Gastrocnemius medialis (tissue), 4 donors: ENCODE measurements at regions not wholly inside any gene's neighbourhood (a gene's known extent, or its start where the extent isn't known, plus 50 kb on each side); places are given as distances from the start of the nearest gene placed in this dataset.

ENCODE experiments used
- ATAC-seq, 2 donors: fragments of 150-250 bp; one replicate each; pipeline ENCODE4 v1.9.1; 2016
- DNase-seq, 2 donors: peaks; one replicate each; pipeline ENCODE4 v3.0.0-alpha.2; 2019
- H3K27ac ChIP-seq, 4 donors: fragments of 200-600 bp; sonication (generic); 1 replicate in 1 of 4; 2 replicates in 3 of 4; pipeline ENCODE4 v1.5.1; 2016 to 2018; ENCODE audit warnings: mild to moderate bottlenecking in 2 of 4, moderate library complexity in 1 of 4
- H3K27me3 ChIP-seq, 3 donors: fragments of 200-600 bp; sonication (generic) in 2 of 3; 1 replicate in 1 of 3; 2 replicates in 2 of 3; pipeline versions ENCODE4 v1.5.1 to v1.6.0; 2016 to 2019; ENCODE audit warnings: mild to moderate bottlenecking in 1 of 3, moderate library complexity in 1 of 3
- H3K36me3 ChIP-seq, 2 donors: fragments of 200-600 bp; sonication (generic) in 1 of 2; one replicate each; pipeline ENCODE4 v1.5.1; 2017 to 2018
- H3K4me1 ChIP-seq, 2 donors: fragments of 200-600 bp; sonication (generic) in 1 of 2; one replicate each; pipeline ENCODE4 v1.5.1; 2016 to 2017; ENCODE audit warnings: mild to moderate bottlenecking in 2 of 2
- H3K4me3 ChIP-seq, 4 donors: fragments of 200-600 bp; sonication (generic) in 3 of 4; 1 replicate in 1 of 4; 2 replicates in 3 of 4; pipeline ENCODE4 v1.5.1; 2016 to 2019; ENCODE audit warnings: mild to moderate bottlenecking in 2 of 4
- H3K9me3 ChIP-seq, 3 donors: fragments of 200-600 bp; sonication (generic) in 2 of 3; 1 replicate in 1 of 3; 2 replicates in 2 of 3; pipeline ENCODE4 v1.5.1; 2016 to 2019
- CTCF ChIP-seq, 5 experiments: fragments of 450-650 bp in 3 of 5; fragments of 200-600 bp in 2 of 5; sonication (generic) in 2 of 5; IDR thresholded peaks in 4 of 5; conservative IDR thresholded peaks in 1 of 5; 1 replicate in 4 of 5; 2 replicates in 1 of 5; pipeline ENCODE4 v1.5.1; 2016 to 2019; ENCODE audit warnings: antibody characterized with exemption in 5 of 5, mild to moderate bottlenecking in 3 of 5, moderate library complexity in 3 of 5
- POLR2A ChIP-seq, 2 donors: fragments of 450-650 bp; IDR thresholded peaks; one replicate each; pipeline ENCODE4 v1.6.1; 2017; ENCODE audit warnings: antibody characterized with exemption in 2 of 2, mild to moderate bottlenecking in 2 of 2, moderate library complexity in 2 of 2
- in situ Hi-C, 4 donors: fragments of 200-750 bp; cut with MboI; loops; one replicate each; pipeline versions ENCODE4 v1.15.0 to v1.8.0; 2017; ENCODE audit warnings: low sequenced_read_pairs in 4 of 4
- intact Hi-C: fragments of 100-400 bp; cut with DNase I; formaldehyde crosslinking; loops from one replicate; pipeline ENCODE4 v1.15.1; 2023; ENCODE audit warnings: low total_unique reads

DNA sequence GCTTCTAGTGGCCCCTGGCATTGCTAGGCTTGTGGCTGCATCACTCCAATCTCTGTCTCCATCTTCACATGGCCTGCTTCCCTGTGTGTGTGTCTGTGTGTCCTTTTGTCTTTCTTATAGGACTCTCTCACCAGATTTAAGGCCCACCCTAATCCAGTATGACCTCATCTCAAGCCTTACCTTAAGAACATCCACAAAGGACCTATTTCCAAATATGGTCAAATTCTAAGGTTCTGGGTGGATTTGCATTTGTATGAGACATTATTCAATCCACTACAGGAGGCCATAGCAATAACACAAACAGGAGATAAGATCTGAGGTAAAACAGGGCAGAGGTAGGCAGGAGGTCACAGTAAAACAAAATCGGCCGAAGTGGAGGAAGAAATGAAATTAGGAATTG, 375.9 kb downstream of the BTG1 start:
- TF ChIP-seq POLR2A (IDR thresholded peaks at IDR 0.05) = no peak
- TF ChIP-seq CTCF (IDR thresholded peaks at IDR 0.05 in 4 of 5, conservative IDR thresholded peaks at IDR 0.05 in 1 of 5) = no peak
- Histone ChIP-seq H3K36me3 (no peaks in the 10 kb centered on the region), H3K27ac (no peak overlapping the region), H3K27me3 (no peaks in the 10 kb centered on the region), H3K9me3 (no peaks in the 10 kb centered on the region), H3K4me3 (no peak overlapping the region), H3K4me1 (no peaks in the 10 kb centered on the region)
- intact Hi-C loops (no loop called here), in situ Hi-C loops (no loop called here)
- ATAC-seq (no peak), DNase-seq (no peak)

DNA sequence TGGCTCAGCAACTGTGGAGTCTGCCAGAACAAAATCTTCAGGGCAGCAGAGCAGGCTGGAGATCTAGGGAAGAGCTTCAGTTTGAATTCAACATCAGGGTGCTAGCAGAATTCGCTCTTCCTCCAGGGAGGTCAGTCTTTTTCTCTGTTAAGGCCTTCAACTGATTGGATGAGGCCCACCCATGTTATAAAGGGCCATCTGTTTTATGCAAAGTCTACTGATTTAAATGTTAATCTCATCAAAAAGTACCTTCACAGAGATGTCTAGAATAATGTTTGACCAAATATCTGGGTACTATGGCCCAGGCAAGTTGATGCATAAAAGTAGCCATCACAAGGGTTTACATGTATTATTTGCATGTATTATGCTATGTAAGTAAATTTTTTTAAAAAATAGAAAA, 378.4 kb downstream of the BTG1 start:
- no peak for ATAC-seq
- intact Hi-C loops (no loop called here), in situ Hi-C loops (no loop called here)
- H3K9me3 ChIP-seq = no peaks in the 10 kb centered on the region
- no peak overlapping the region for H3K27ac ChIP-seq
- no peaks in the 10 kb centered on the region for H3K4me1 ChIP-seq
- no peaks in the 10 kb centered on the region for H3K36me3 ChIP-seq
- no peak for DNase-seq
- H3K4me3 ChIP-seq = no peak overlapping the region
- no peaks in the 10 kb centered on the region for H3K27me3 ChIP-seq
- TF ChIP-seq POLR2A (IDR thresholded peaks at IDR 0.05) = no peak
- TF ChIP-seq CTCF (IDR thresholded peaks at IDR 0.05 in 4 of 5, conservative IDR thresholded peaks at IDR 0.05 in 1 of 5) = no peak

DNA sequence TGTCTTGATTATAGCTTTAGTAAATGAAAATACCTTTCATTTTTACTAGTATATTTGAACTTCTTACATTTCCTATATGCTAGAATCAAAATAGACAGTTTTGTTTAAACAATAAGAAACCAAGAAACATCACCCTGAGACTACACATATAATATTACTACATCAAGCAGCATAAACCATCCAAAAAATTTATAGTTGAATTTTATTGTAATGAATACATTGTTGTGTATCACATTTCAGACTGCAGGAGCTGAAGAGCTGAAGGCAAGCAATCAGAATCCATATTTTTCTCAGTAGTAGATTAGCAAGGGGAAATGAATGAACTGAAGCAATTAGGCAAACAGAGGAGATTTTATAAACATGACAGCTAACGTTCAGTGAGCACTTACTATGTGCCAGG, 379.2 kb downstream of the BTG1 start:
- TF ChIP-seq CTCF (IDR thresholded peaks at IDR 0.05 in 4 of 5, conservative IDR thresholded peaks at IDR 0.05 in 1 of 5) (no peak), POLR2A (IDR thresholded peaks at IDR 0.05) (no peak)
- intact Hi-C loops = no loop called here
- Histone ChIP-seq H3K9me3 (no peaks in the 10 kb centered on the region), H3K27me3 (no peaks in the 10 kb centered on the region), H3K4me3 (no peak overlapping the region), H3K4me1 (no peaks in the 10 kb centered on the region), H3K36me3 (no peaks in the 10 kb centered on the region), H3K27ac (no peak overlapping the region)
- in situ Hi-C loops = no loop called here
- DNase-seq (no peak), ATAC-seq (no peak)

GRCh38 chr12:91763654-91764370, 381.8 kb downstream of the BTG1 start:
- DNase-seq = no peak
- H3K4me1 ChIP-seq = no peaks in the 10 kb centered on the region
- TF ChIP-seq CTCF (IDR thresholded peaks at IDR 0.05 in 4 of 5, conservative IDR thresholded peaks at IDR 0.05 in 1 of 5) = no peak
- no peak for TF ChIP-seq POLR2A (IDR thresholded peaks at IDR 0.05)
- in situ Hi-C loops = no loop called here
- intact Hi-C loops = no loop called here
- no peaks in the 10 kb centered on the region for H3K27me3 ChIP-seq
- no peak for ATAC-seq
- no peaks in the 10 kb centered on the region for H3K9me3 ChIP-seq
- H3K36me3 ChIP-seq = no peaks in the 10 kb centered on the region
- no peak overlapping the region for H3K4me3 ChIP-seq
- no peak overlapping the region for H3K27ac ChIP-seq

GRCh38 chr12:91753649-91754048, 392.0 kb downstream of the BTG1 start:
- no peaks in the 10 kb centered on the region for H3K4me1 ChIP-seq
- H3K9me3 ChIP-seq = peaks cover 0 to 7% (median 4%) of the 10 kb centered on the region in 3 donors
- ATAC-seq = no peak
- DNase-seq = no peak
- intact Hi-C loops = no loop called here
- no peak overlapping the region for H3K27ac ChIP-seq
- no peaks in the 10 kb centered on the region for H3K27me3 ChIP-seq
- in situ Hi-C loops = no loop called here
- H3K4me3 ChIP-seq = no peak overlapping the region
- no peaks in the 10 kb centered on the region for H3K36me3 ChIP-seq
- no peak for TF ChIP-seq CTCF (IDR thresholded peaks at IDR 0.05 in 4 of 5, conservative IDR thresholded peaks at IDR 0.05 in 1 of 5)
